AG09309 (cell line): ENCODE measurements at regions not wholly inside any gene's neighbourhood (a gene's known extent, or its start where the extent isn't known, plus 50 kb on each side); places are given as distances from the start of the nearest gene placed in this dataset.

Source experiments
- DNase-seq: peaks from one replicate; pipeline ENCODE4 v3.0.0-alpha.2; 2010; ENCODE audit warnings: low read depth
- H3K4me3 ChIP-seq: 2 replicates; pipeline ENCODE4 v1.5.1; 2011; ENCODE audit warnings: mild to moderate bottlenecking, low read depth, low read length, moderate library complexity; ENCODE audit not compliant: control insufficient read depth
- TF ChIP-seq, protein P1 (sequence below): IDR thresholded peaks from 2 replicates; pipeline ENCODE4 v1.5.1; 2011; ENCODE audit warnings: mild to moderate bottlenecking, low read depth, low read length, inconsistent platforms; ENCODE audit not compliant: insufficient read depth, control insufficient read depth; ENCODE audit errors: missing control alignments

DNA sequence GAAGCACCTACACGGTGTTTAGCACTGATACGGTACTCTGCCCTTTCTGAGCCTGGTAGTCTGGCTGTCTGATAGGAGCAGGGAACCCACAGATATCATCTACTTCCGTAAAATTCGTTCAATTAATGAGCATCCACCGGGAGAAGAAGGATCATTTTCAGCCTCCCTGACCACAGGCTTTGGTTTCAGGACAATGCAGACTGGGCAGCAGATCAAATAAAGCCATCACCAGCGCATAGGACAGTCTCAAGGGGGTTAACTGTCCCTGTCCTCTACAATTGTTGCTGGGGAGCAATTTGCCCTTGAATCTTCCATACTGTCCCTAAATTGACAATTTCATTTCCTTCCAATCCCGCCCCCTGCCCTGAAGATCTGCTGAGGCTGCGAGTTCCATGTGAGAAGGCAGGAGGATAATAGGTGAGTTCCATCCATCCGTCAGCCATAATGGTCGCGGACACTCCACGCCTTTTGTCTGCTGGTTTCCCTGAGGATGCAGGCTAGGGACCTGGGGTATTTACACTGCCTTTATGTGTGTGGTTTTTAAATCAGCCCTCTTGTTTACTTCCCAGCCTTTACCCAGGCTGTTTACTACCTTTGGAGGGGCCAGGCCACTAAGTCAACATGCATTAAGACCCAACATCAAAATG lies 110.0 kb downstream of the MYCN start:
- no peak for DNase-seq
- H3K4me3 ChIP-seq = no peak overlapping the region
- TF ChIP-seq, protein P1, sequence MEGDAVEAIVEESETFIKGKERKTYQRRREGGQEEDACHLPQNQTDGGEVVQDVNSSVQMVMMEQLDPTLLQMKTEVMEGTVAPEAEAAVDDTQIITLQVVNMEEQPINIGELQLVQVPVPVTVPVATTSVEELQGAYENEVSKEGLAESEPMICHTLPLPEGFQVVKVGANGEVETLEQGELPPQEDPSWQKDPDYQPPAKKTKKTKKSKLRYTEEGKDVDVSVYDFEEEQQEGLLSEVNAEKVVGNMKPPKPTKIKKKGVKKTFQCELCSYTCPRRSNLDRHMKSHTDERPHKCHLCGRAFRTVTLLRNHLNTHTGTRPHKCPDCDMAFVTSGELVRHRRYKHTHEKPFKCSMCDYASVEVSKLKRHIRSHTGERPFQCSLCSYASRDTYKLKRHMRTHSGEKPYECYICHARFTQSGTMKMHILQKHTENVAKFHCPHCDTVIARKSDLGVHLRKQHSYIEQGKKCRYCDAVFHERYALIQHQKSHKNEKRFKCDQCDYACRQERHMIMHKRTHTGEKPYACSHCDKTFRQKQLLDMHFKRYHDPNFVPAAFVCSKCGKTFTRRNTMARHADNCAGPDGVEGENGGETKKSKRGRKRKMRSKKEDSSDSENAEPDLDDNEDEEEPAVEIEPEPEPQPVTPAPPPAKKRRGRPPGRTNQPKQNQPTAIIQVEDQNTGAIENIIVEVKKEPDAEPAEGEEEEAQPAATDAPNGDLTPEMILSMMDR = no peak

GRCh38 chr2:16049406-16049805 lies 109.1 kb downstream of the MYCN start:
- H3K4me3 ChIP-seq = no peak overlapping the region
- no peak for DNase-seq
- TF ChIP-seq, protein P1 = no peak

DNA sequence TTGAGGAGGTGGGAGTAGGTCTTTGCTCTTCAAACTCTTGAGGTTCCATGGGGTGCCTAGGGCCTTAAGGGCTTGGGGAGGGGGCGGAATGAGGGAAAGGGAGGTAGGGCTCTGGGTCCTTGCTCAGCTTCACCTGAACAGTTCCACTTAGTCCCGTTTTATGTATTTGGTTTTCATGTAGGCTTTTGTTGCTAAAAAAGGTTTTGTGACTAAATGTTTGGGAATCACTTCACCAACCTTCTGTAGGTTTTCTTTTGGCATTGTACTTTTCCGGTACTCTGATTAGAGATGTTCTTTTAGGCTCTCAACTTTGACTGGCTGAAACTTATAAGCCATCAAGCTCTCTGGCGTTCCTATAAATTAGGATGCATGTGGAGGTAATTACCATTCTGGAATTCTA lies 108.1 kb downstream of the MYCN start:
- no peak for DNase-seq
- TF ChIP-seq, protein P1 = no peak
- H3K4me3 ChIP-seq = no peak overlapping the region

- no peak overlapping the region for H3K4me3 ChIP-seq
- TF ChIP-seq, protein P1 = no peak
- DNase-seq = no peak
These were observed 107.4 kb downstream of the MYCN start for GRCh38 chr2:16047701-16048100.

GRCh38 chr2:16046649-16047048 lies 106.3 kb downstream of the MYCN start:
- TF ChIP-seq, protein P1 = no peak
- no peak overlapping the region for H3K4me3 ChIP-seq
- DNase-seq = no peak

GRCh38 chr2:16045653-16046352 lies 105.5 kb downstream of the MYCN start:
- TF ChIP-seq, protein P1 = no peak
- no peak for DNase-seq
- H3K4me3 ChIP-seq = no peak overlapping the region
